ENCODE measurements at regions not wholly inside any gene's neighbourhood (a gene's known extent, or its start where the extent isn't known, plus 50 kb on each side); places are given as distances from the start of the nearest gene placed in this dataset.

DNA sequence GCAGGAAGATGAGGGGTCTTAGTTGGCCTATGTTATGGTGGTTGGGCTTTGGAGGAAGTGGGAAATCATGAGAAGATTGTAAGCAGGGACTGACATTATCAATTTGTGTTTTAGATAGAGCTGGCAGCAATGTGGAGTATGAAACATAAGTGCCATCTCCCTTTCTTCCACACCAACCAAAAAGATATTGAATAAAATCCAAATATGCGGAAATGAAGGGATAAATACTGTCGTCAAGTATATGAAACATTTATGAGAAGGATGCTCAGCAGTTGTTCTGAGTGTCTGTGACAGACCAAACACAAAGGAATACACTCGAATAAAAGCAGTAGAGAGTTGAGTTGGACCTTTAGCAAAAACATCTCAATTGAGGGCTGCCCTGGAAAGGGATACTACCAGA, 1090.0 kb upstream of the ZEB2 start:
- Mint-ChIP-seq H3K27me3 (ENCODE audit: low read depth) (no peaks in the 10 kb centered on the region), H3K9me3 (no peaks in the 10 kb centered on the region), H3K4me3 (no peak overlapping the region), H3K27ac (peak overlapping the region in 2 of 3 experiments; percentile 1 to 37; a peak in 1 of 7 replicates), H3K4me1 (peaks cover 0 to 2% of the 10 kb centered on the region in 2 experiments; a peak in 1 of 4 replicates), H3K36me3 (ENCODE audit: insufficient read depth in 1 of 3, low read depth in 3 of 3) (no peaks in the 10 kb centered on the region; a peak in 1 of 7 replicates)
- H2BK5ac ChIP-seq (ENCODE audit: insufficient read length, low read length), result no peak overlapping the region
- no peaks in the 10 kb centered on the region for H3K4me1 ChIP-seq (ENCODE audit: insufficient read depth, low read length)
- H2BK20ac ChIP-seq (ENCODE audit: low read depth, low read length, poor library complexity, severe bottlenecking), result no peak overlapping the region
- no peak overlapping the region for H3K9ac ChIP-seq (ENCODE audit: extremely low read depth, insufficient read length, low read length)
- H3K9me3 ChIP-seq (ENCODE audit: control insufficient read depth, low read depth, low read length), result no peaks in the 10 kb centered on the region
- no peak overlapping the region for H3K18ac ChIP-seq (ENCODE audit: insufficient read length, low read depth, low read length)
- H3K79me2 ChIP-seq (ENCODE audit: insufficient read depth, low read length), result no peaks in the 10 kb centered on the region
- no peak for DNase-seq
- H2BK120ac ChIP-seq (ENCODE audit: low read depth, low read length, poor library complexity, severe bottlenecking), result no peak overlapping the region
- no peak overlapping the region for H3T11ph ChIP-seq (ENCODE audit: low read length)
- H3K27me3 ChIP-seq (ENCODE audit: insufficient read depth, low read length), result no peaks in the 10 kb centered on the region
- no peak overlapping the region for H3K14ac ChIP-seq (ENCODE audit: insufficient read depth, low read length)
- no peak overlapping the region for H3K4me2 ChIP-seq (ENCODE audit: insufficient read depth, insufficient read length, low read length)
- WGBS (ENCODE audit: extremely low coverage, insufficient read length, low lambda C conversion rate), result no CpG with 5 or more reads among the region's 3 CpGs
- H3K56ac ChIP-seq (ENCODE audit: insufficient read length, low read depth, low read length), result no peak overlapping the region
- H3K79me1 ChIP-seq (ENCODE audit: insufficient read depth, low read depth, low read length, poor library complexity, severe bottlenecking), result no peaks in the 10 kb centered on the region
- H4K91ac ChIP-seq (ENCODE audit: insufficient read length, low read depth, low read length), result no peak overlapping the region
- no peak overlapping the region for H4K5ac ChIP-seq (ENCODE audit: insufficient read length, low read depth, low read length)
- H2BK15ac ChIP-seq (ENCODE audit: low read depth, low read length), result no peak overlapping the region
- no peak overlapping the region for H4K8ac ChIP-seq (replicated peaks; ENCODE audit: insufficient read length, low read depth, low read length)
- TF ChIP-seq, protein P1, sequence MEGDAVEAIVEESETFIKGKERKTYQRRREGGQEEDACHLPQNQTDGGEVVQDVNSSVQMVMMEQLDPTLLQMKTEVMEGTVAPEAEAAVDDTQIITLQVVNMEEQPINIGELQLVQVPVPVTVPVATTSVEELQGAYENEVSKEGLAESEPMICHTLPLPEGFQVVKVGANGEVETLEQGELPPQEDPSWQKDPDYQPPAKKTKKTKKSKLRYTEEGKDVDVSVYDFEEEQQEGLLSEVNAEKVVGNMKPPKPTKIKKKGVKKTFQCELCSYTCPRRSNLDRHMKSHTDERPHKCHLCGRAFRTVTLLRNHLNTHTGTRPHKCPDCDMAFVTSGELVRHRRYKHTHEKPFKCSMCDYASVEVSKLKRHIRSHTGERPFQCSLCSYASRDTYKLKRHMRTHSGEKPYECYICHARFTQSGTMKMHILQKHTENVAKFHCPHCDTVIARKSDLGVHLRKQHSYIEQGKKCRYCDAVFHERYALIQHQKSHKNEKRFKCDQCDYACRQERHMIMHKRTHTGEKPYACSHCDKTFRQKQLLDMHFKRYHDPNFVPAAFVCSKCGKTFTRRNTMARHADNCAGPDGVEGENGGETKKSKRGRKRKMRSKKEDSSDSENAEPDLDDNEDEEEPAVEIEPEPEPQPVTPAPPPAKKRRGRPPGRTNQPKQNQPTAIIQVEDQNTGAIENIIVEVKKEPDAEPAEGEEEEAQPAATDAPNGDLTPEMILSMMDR (conservative IDR thresholded peaks at IDR 0.05), result no peak
- no peak overlapping the region for H2BK12ac ChIP-seq (ENCODE audit: insufficient read length, low read depth, low read length)
- no peaks in the 10 kb centered on the region for H3K23me2 ChIP-seq (ENCODE audit: insufficient read length, low read depth, low read length, poor library complexity, severe bottlenecking)
- no peaks in the 10 kb centered on the region for H4K20me1 ChIP-seq (ENCODE audit: control insufficient read depth, insufficient read depth, insufficient read length)
- no peak overlapping the region for H2AFZ ChIP-seq (ENCODE audit: low read length)
- no peak overlapping the region for H3K4ac ChIP-seq (ENCODE audit: low read depth, low read length)
- H2AK5ac ChIP-seq (ENCODE audit: insufficient read length, low read length), result no peak overlapping the region
- no peak overlapping the region for H3K27ac ChIP-seq (ENCODE audit: insufficient read length, low read depth, low read length)
- H3K23ac ChIP-seq (ENCODE audit: insufficient read length, low read depth, low read length), result no peak overlapping the region
